Fibroblast of lung (primary cell): ENCODE measurements at regions not wholly inside any gene's neighbourhood (a gene's known extent, or its start where the extent isn't known, plus 50 kb on each side); places are given as distances from the start of the nearest gene placed in this dataset.

ENCODE experiments used
- DNase-seq, 2 donors: peaks; one replicate each; pipeline versions ENCODE4 v3.0.0 to v3.0.0-alpha.2; 2010; ENCODE audit warnings: low read depth in 2 of 2
- H2AFZ ChIP-seq: 2 replicates; pipeline ENCODE4 v1.5.1; 2012; ENCODE audit warnings: low read length, control low read depth, inconsistent platforms
- H3K27ac ChIP-seq: 2 replicates; pipeline ENCODE4 v1.5.1; 2011; ENCODE audit warnings: low read length, control low read depth; ENCODE audit not compliant: insufficient read depth
- H3K27me3 ChIP-seq: 2 replicates; pipeline ENCODE4 v1.5.1; 2011; ENCODE audit warnings: mild to moderate bottlenecking, low read length; ENCODE audit not compliant: control insufficient read depth, insufficient read depth
- H3K36me3 ChIP-seq: 2 replicates; pipeline ENCODE4 v1.5.1; 2011; ENCODE audit warnings: low read length; ENCODE audit not compliant: control insufficient read depth, insufficient read depth
- H3K4me1 ChIP-seq: 2 replicates; pipeline ENCODE4 v1.5.1; 2011; ENCODE audit warnings: low read length; ENCODE audit not compliant: control insufficient read depth, insufficient read depth; ENCODE audit errors: extremely low read depth
- H3K4me2 ChIP-seq: 2 replicates; pipeline ENCODE4 v1.5.1; 2011; ENCODE audit warnings: low read length, control low read depth; ENCODE audit not compliant: insufficient read depth; ENCODE audit errors: extremely low read depth
- H3K4me3 ChIP-seq, 4 experiments: fragments of 200-600 bp in 1 of 4; sonication (generic) in 1 of 4; replicated peaks in 1 of 4; 2 replicates each; pipeline ENCODE4 v1.5.1; 2011 to 2016; ENCODE audit warnings: low read length in 4 of 4, low read depth in 3 of 4, mild to moderate bottlenecking in 3 of 4, control low read depth in 2 of 4, inconsistent platforms in 1 of 4, mixed read lengths in 1 of 4; ENCODE audit not compliant: insufficient read depth in 1 of 4; ENCODE audit errors: control extremely low read depth in 1 of 4
- H3K79me2 ChIP-seq: 2 replicates; pipeline ENCODE4 v1.5.1; 2012; ENCODE audit warnings: mild to moderate bottlenecking, low read length, inconsistent platforms; ENCODE audit not compliant: control insufficient read depth, insufficient read depth
- H3K9ac ChIP-seq: 2 replicates; pipeline ENCODE4 v1.5.1; 2011; ENCODE audit warnings: mild to moderate bottlenecking, low read length, control low read depth; ENCODE audit not compliant: insufficient read depth
- H3K9me3 ChIP-seq: 2 replicates; pipeline ENCODE4 v1.5.1; 2012; ENCODE audit warnings: low read depth, low read length; ENCODE audit not compliant: control insufficient read depth, insufficient read depth
- H4K20me1 ChIP-seq: 2 replicates; pipeline ENCODE4 v1.5.1; 2011; ENCODE audit warnings: low read length; ENCODE audit not compliant: control insufficient read depth, insufficient read depth; ENCODE audit errors: extremely low read depth
- EZH2 ChIP-seq: IDR thresholded peaks from 2 replicates; pipeline ENCODE4 v1.5.1; 2012; ENCODE audit warnings: low read length, control low read depth, mild to moderate bottlenecking; ENCODE audit errors: missing control alignments
- TF ChIP-seq, protein P1 (sequence below), 2 donors: IDR thresholded peaks in 1 of 2; conservative IDR thresholded peaks in 1 of 2; 1 replicate in 1 of 2; 2 replicates in 1 of 2; pipeline ENCODE4 v1.5.1; 2011 to 2012; ENCODE audit warnings: low read length in 2 of 2, control low read depth in 1 of 2, inconsistent platforms in 1 of 2, low read depth in 1 of 2, mild to moderate bottlenecking in 1 of 2

DNA sequence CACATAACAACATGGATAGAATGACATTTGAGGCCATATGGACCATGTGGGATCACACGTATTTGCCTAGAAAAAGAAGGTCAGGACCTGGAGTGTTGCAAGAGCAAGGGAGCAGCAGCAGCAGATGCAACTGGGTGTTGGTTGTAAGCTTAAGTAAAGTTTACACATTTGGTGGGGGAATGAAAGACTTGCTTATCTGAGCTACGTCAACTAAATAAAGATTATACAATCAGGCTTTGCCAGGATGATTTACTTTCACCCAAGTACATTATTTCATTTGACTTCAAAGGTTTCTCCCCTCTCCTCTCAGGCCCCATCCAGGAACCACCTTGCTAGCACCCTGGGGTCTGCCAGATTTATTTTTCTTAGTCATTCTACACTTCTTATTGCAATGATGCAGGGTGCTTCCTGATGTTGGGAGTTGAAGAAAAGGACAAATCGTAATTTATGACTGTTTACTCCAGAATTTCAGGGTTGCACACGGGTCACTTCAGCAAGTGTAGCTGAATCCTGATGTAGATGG lies 591.9 kb upstream of the IGFBP3 start:
- Histone ChIP-seq H2AFZ (no peak overlapping the region), H3K4me3 (no peak overlapping the region), H3K79me2 (no peaks in the 10 kb centered on the region), H3K9me3 (no peaks in the 10 kb centered on the region), H3K4me2 (no peak overlapping the region), H3K27me3 (no peaks in the 10 kb centered on the region), H3K27ac (no peak overlapping the region), H3K36me3 (no peaks in the 10 kb centered on the region), H3K4me1 (no peaks in the 10 kb centered on the region), H3K9ac (no peak overlapping the region), H4K20me1 (no peaks in the 10 kb centered on the region)
- peak in 1 of 2 donors; percentile 99 for DNase-seq
- no peak for TF ChIP-seq EZH2
- TF ChIP-seq, protein P1, sequence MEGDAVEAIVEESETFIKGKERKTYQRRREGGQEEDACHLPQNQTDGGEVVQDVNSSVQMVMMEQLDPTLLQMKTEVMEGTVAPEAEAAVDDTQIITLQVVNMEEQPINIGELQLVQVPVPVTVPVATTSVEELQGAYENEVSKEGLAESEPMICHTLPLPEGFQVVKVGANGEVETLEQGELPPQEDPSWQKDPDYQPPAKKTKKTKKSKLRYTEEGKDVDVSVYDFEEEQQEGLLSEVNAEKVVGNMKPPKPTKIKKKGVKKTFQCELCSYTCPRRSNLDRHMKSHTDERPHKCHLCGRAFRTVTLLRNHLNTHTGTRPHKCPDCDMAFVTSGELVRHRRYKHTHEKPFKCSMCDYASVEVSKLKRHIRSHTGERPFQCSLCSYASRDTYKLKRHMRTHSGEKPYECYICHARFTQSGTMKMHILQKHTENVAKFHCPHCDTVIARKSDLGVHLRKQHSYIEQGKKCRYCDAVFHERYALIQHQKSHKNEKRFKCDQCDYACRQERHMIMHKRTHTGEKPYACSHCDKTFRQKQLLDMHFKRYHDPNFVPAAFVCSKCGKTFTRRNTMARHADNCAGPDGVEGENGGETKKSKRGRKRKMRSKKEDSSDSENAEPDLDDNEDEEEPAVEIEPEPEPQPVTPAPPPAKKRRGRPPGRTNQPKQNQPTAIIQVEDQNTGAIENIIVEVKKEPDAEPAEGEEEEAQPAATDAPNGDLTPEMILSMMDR (conservative IDR thresholded peaks at IDR 0.05 in 1 of 2, IDR thresholded peaks at IDR 0.05 in 1 of 2; ENCODE audit: low read depth in 1 of 2, low read length in 2 of 2) = no peak

DNA sequence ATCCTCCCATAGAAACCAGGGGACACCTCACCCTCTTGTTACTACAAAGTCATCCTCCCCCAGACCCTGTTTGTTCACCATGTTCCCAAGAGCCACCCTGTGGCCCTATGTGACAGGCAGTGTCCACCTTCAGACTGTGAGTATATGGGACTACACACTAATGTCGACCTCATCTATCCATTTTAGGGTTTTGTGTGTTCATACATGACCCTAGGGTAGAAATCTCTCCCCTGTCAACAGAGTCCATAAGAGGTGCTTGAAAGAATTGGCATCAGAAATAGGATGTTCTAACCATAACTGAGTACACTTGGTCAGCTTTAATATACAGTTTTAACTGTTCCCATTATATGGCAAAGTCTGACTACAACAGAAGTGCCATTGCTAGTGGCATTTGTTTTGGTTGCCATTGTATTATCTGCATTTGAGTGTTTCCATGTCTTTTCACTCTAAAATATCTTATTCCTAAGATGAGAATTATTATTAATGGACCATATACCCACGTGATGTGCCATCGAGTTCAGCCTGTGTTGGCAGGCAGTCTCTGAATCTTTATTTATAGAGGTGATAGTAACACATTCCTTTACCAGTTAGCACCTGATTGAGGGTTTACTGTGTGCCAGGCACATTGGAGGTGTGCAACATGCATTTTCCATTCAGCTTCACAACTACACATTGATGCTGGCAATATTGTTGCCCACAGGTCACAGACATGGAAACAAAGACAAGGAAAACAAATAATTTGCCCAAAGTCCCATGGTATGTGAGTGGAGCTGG lies 590.6 kb upstream of the IGFBP3 start:
- no peaks in the 10 kb centered on the region for H3K9me3 ChIP-seq
- H3K4me1 ChIP-seq = no peaks in the 10 kb centered on the region
- H2AFZ ChIP-seq = no peak overlapping the region
- TF ChIP-seq, protein P1 (conservative IDR thresholded peaks at IDR 0.05 in 1 of 2, IDR thresholded peaks at IDR 0.05 in 1 of 2; ENCODE audit: low read depth in 1 of 2, low read length in 2 of 2) = no peak
- no peak for TF ChIP-seq EZH2
- no peak overlapping the region for H3K9ac ChIP-seq
- no peaks in the 10 kb centered on the region for H3K79me2 ChIP-seq
- DNase-seq = no peak
- H3K36me3 ChIP-seq = no peaks in the 10 kb centered on the region
- H3K27ac ChIP-seq = no peak overlapping the region
- no peaks in the 10 kb centered on the region for H4K20me1 ChIP-seq
- no peaks in the 10 kb centered on the region for H3K27me3 ChIP-seq
- H3K4me2 ChIP-seq = no peak overlapping the region
- H3K4me3 ChIP-seq = no peak overlapping the region

DNA sequence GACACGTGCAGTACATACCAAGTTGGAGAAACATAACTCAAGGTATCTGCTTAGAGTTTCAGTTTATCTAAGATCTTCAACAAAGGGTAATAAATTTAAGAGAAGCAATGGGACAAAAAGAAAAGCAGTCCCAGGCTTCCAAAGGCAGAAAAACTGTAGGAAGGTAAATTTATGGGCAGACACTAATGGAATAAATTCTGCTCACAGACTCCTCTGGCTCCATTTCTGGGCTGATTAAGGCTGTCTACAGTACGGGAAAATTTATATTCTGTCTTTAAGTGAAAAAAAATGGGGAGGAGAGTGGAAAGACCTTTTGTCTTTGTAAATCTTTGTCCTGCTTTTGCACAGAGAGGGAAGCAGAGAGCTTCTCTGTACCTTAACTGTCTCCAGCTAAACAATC lies 587.5 kb upstream of the IGFBP3 start:
- H3K4me1 ChIP-seq = no peaks in the 10 kb centered on the region
- H3K4me3 ChIP-seq = no peak overlapping the region
- no peak overlapping the region for H3K9ac ChIP-seq
- DNase-seq = no peak
- TF ChIP-seq EZH2 = no peak
- TF ChIP-seq, protein P1 (conservative IDR thresholded peaks at IDR 0.05 in 1 of 2, IDR thresholded peaks at IDR 0.05 in 1 of 2; ENCODE audit: low read depth in 1 of 2, low read length in 2 of 2) = no peak
- no peaks in the 10 kb centered on the region for H3K79me2 ChIP-seq
- no peak overlapping the region for H3K4me2 ChIP-seq
- H4K20me1 ChIP-seq = no peaks in the 10 kb centered on the region
- H3K27me3 ChIP-seq = no peaks in the 10 kb centered on the region
- no peak overlapping the region for H3K27ac ChIP-seq
- H3K9me3 ChIP-seq = no peaks in the 10 kb centered on the region
- H2AFZ ChIP-seq = no peak overlapping the region
- no peaks in the 10 kb centered on the region for H3K36me3 ChIP-seq
